ENCODE measurements at regions not wholly inside any gene's neighbourhood (a gene's known extent, or its start where the extent isn't known, plus 50 kb on each side); places are given as distances from the start of the nearest gene placed in this dataset.

- no peaks in the 10 kb centered on the region for H4K20me1 ChIP-seq (ENCODE audit: insufficient read depth, low read length)
These were observed 166.6 kb downstream of the MAFB start for GRCh38 chr20:40522405-40522804.

DNA sequence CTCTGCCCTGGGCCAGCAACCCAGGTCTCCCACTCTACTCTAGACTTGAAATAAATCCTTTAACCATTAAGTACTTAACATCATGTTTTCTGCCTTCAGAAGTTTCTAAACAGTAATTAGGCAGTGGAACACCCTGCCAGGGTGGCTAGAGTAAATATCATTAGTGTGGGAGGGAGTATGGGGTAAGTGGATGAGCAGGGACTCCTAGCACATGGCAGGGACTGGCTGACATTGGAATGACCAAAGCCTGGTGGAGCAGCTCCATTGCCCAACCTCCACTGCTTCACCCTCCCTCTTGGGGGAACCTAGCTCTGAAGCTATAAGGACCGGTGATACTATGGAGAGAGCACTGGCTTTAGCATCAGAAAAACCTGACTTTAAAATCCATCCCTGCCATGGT, 167.1 kb downstream of the MAFB start:
- no peaks in the 10 kb centered on the region for H3K36me3 ChIP-seq (ENCODE audit: insufficient read depth, low read length)
- H3K9me3 ChIP-seq (ENCODE audit: low read depth, low read length) = peaks cover 2% of the 10 kb centered on the region
- TF ChIP-seq CTCF (IDR thresholded peaks at IDR 0.05; ENCODE audit: extremely low read depth, low read depth, low read length) = no peak
- no peaks in the 10 kb centered on the region for H3K79me2 ChIP-seq (ENCODE audit: insufficient read depth, low read length)
- DNase-seq (ENCODE audit: insufficient read length, low spot score, missing footprints) = no peak
- H2AFZ ChIP-seq (ENCODE audit: low read length) = no peak overlapping the region
- peaks cover 15% of the 10 kb centered on the region for H3K4me1 ChIP-seq (ENCODE audit: insufficient read depth, low read length)
- no peak overlapping the region for H3K4me3 ChIP-seq (ENCODE audit: insufficient read depth, low read length)
- H4K20me1 ChIP-seq (ENCODE audit: insufficient read depth, low read length) = no peaks in the 10 kb centered on the region
- no peak overlapping the region for H3K27ac ChIP-seq (ENCODE audit: low read depth, low read length)
- peaks cover 11% of the 10 kb centered on the region for H3K27me3 ChIP-seq (ENCODE audit: insufficient read depth, low read length)
- H3K4me2 ChIP-seq (ENCODE audit: insufficient read depth, low read length) = no peak overlapping the region

More at GRCh38 chr20:40522405-40522804, 166.6 kb downstream of the MAFB start:
- Histone ChIP-seq H3K4me1 (ENCODE audit: insufficient read depth, low read length) (peaks cover 15% of the 10 kb centered on the region), H3K4me2 (ENCODE audit: insufficient read depth, low read length) (no peak overlapping the region), H3K4me3 (ENCODE audit: insufficient read depth, low read length) (no peak overlapping the region), H3K27ac (ENCODE audit: low read depth, low read length) (no peak overlapping the region), H2AFZ (ENCODE audit: low read length) (no peak overlapping the region), H3K27me3 (ENCODE audit: insufficient read depth, low read length) (peaks cover 11% of the 10 kb centered on the region), H3K79me2 (ENCODE audit: insufficient read depth, low read length) (no peaks in the 10 kb centered on the region), H3K36me3 (ENCODE audit: insufficient read depth, low read length) (no peaks in the 10 kb centered on the region), H3K9me3 (ENCODE audit: low read depth, low read length) (peaks cover 2% of the 10 kb centered on the region)
- no peak for DNase-seq (ENCODE audit: insufficient read length, low spot score, missing footprints)
- no peak for TF ChIP-seq CTCF (IDR thresholded peaks at IDR 0.05; ENCODE audit: extremely low read depth, low read depth, low read length)

DNA sequence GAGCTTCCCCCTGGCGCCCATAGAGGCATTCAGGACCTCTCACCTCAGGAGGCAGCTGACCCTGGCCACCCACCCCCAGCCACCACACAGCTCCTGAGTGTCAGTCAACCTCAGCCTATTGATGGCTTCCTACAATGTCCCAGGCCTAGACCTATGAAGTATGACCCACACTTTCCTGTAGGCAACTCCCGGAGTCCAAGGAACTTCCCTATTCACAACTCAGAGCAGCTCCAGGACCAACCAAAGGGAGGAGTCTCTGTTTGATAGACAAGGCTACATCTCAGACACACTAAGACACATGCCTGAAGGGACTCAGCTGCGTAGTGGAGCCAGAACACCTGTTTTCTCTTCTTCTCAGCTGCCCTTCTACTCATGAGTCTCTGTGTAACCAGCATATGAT, 169.1 kb downstream of the MAFB start:
- no peaks in the 10 kb centered on the region for H3K36me3 ChIP-seq (ENCODE audit: insufficient read depth, low read length)
- no peak for TF ChIP-seq CTCF (IDR thresholded peaks at IDR 0.05; ENCODE audit: extremely low read depth, low read depth, low read length)
- no peak overlapping the region for H3K27ac ChIP-seq (ENCODE audit: low read depth, low read length)
- DNase-seq (ENCODE audit: insufficient read length, low spot score, missing footprints) = peak; percentile 37
- no peaks in the 10 kb centered on the region for H4K20me1 ChIP-seq (ENCODE audit: insufficient read depth, low read length)
- no peaks in the 10 kb centered on the region for H3K79me2 ChIP-seq (ENCODE audit: insufficient read depth, low read length)
- no peak overlapping the region for H3K4me2 ChIP-seq (ENCODE audit: insufficient read depth, low read length)
- H3K4me1 ChIP-seq (ENCODE audit: insufficient read depth, low read length) = peaks cover 2% of the 10 kb centered on the region
- H3K27me3 ChIP-seq (ENCODE audit: insufficient read depth, low read length) = peaks cover 11% of the 10 kb centered on the region
- no peak overlapping the region for H3K4me3 ChIP-seq (ENCODE audit: insufficient read depth, low read length)
- peaks cover 2% of the 10 kb centered on the region for H3K9me3 ChIP-seq (ENCODE audit: low read depth, low read length)
- H2AFZ ChIP-seq (ENCODE audit: low read length) = no peak overlapping the region

GRCh38 chr20:40512994-40513393, 176.0 kb downstream of the MAFB start:
- Histone ChIP-seq H3K9me3 (ENCODE audit: low read depth, low read length) (no peaks in the 10 kb centered on the region), H3K36me3 (ENCODE audit: insufficient read depth, low read length) (no peaks in the 10 kb centered on the region), H4K20me1 (ENCODE audit: insufficient read depth, low read length) (no peaks in the 10 kb centered on the region), H3K27ac (ENCODE audit: low read depth, low read length) (no peak overlapping the region), H2AFZ (ENCODE audit: low read length) (peak overlapping the region; percentile 11), H3K79me2 (ENCODE audit: insufficient read depth, low read length) (no peaks in the 10 kb centered on the region), H3K27me3 (ENCODE audit: insufficient read depth, low read length) (peaks cover 4% of the 10 kb centered on the region), H3K4me1 (ENCODE audit: insufficient read depth, low read length) (peaks cover 33% of the 10 kb centered on the region), H3K4me3 (ENCODE audit: insufficient read depth, low read length) (no peak overlapping the region), H3K4me2 (ENCODE audit: insufficient read depth, low read length) (peak overlapping the region; percentile 7)
- no peak for TF ChIP-seq CTCF (IDR thresholded peaks at IDR 0.05; ENCODE audit: extremely low read depth, low read depth, low read length)
- DNase-seq (ENCODE audit: insufficient read length, low spot score, missing footprints) = peak; percentile 36
